Hepatic stellate cell (primary cell): ENCODE measurements at regions not wholly inside any gene's neighbourhood (a gene's known extent, or its start where the extent isn't known, plus 50 kb on each side); places are given as distances from the start of the nearest gene placed in this dataset.

Experiments
- DNase-seq: peaks from one replicate; pipeline ENCODE4 v3.0.0; 2011; ENCODE audit warnings: low spot score

GRCh38 chr1:87723193-87723592, 394.5 kb downstream of the LMO4 start:
- no peak for DNase-seq

- no peak for DNase-seq
These were observed 399.5 kb downstream of the LMO4 start for GRCh38 chr1:87728169-87728568.

- DNase-seq: no peak
These were observed 401.9 kb downstream of the LMO4 start for GRCh38 chr1:87730274-87731216.

GRCh38 chr1:87733386-87733785, 404.7 kb downstream of the LMO4 start:
- DNase-seq: no peak

GRCh38 chr1:87735750-87736149, 407.1 kb downstream of the LMO4 start:
- DNase-seq: no peak

GRCh38 chr1:87739141-87739540, 410.5 kb downstream of the LMO4 start:
- DNase-seq: no peak

GRCh38 chr1:87739704-87740103, 411.0 kb downstream of the LMO4 start:
- DNase-seq: no peak

GRCh38 chr1:87743256-87743655, 414.6 kb downstream of the LMO4 start:
- no peak for DNase-seq

GRCh38 chr1:87744056-87744455, 415.4 kb downstream of the LMO4 start:
- DNase-seq: no peak

GRCh38 chr1:87744763-87745162, 416.1 kb downstream of the LMO4 start:
- no peak for DNase-seq

- no peak for DNase-seq
These were observed 424.7 kb downstream of the LMO4 start for GRCh38 chr1:87753366-87753765.

- no peak for DNase-seq
These were observed 425.5 kb downstream of the LMO4 start for GRCh38 chr1:87754139-87754538.

GRCh38 chr1:87757676-87758075, 429.0 kb downstream of the LMO4 start:
- DNase-seq: no peak

- no peak for DNase-seq
These were observed 430.9 kb downstream of the LMO4 start for GRCh38 chr1:87759421-87760087.

GRCh38 chr1:87760155-87760554, 431.5 kb downstream of the LMO4 start:
- DNase-seq: no peak

GRCh38 chr1:87760654-87761053, 432.0 kb downstream of the LMO4 start:
- no peak for DNase-seq

GRCh38 chr1:87763483-87763882, 434.8 kb downstream of the LMO4 start:
- DNase-seq: no peak

- DNase-seq: no peak
These were observed 436.5 kb downstream of the LMO4 start for GRCh38 chr1:87765057-87765680.

- DNase-seq: peak; percentile 24
These were observed 437.0 kb downstream of the LMO4 start for GRCh38 chr1:87765681-87766070.

GRCh38 chr1:87766737-87767136, 438.1 kb downstream of the LMO4 start:
- no peak for DNase-seq

- DNase-seq: no peak
These were observed 450.2 kb downstream of the LMO4 start for GRCh38 chr1:87778896-87779295.

GRCh38 chr1:87781554-87781953, 452.9 kb downstream of the LMO4 start:
- no peak for DNase-seq

- DNase-seq: no peak
These were observed 454.6 kb downstream of the LMO4 start for GRCh38 chr1:87783315-87783714.
